ENCODE measurements at regions not wholly inside any gene's neighbourhood (a gene's known extent, or its start where the extent isn't known, plus 50 kb on each side); places are given as distances from the start of the nearest gene placed in this dataset.
"Not testable (repeated sequence)": the region's sequence is repeated elsewhere in the genome, so short reads cannot be mapped to it uniquely, and the experiment has no call there.

DNA sequence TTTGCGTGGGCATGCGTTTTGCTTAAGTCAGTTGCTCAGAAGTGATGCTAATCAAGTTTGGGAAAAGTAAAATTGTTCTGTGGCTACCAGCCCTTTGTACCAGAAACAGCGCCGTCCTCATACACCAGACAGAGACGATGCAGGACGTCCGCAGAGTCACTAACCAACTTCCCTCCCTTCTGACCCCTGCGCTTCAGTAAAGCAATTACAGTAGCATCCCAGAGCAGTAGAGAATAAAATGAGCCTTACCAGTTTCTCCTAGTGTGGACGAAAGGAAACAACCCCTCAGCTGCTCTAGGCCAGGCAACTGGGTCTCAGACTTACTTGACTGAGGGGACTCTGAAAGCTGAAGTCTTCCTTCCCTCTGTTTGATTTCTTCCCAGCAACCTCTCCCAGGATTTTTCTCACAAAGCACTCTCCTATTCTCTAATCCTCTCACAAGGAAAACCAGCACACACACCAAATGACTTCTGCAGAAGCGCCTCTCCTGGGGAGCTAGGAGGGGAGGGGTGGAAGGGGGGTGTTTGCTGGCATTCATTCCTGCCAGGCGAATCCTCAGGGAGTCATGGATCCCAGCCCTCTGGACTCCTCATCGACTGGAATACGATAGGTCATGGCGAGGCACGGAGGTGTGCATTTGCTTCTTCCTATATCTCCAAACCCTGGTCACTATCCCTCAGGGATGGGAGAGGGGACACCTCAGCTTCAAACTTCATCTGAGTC is 56.0 kb upstream of the MID1 start:
- DNase-seq, result no peak

DNA sequence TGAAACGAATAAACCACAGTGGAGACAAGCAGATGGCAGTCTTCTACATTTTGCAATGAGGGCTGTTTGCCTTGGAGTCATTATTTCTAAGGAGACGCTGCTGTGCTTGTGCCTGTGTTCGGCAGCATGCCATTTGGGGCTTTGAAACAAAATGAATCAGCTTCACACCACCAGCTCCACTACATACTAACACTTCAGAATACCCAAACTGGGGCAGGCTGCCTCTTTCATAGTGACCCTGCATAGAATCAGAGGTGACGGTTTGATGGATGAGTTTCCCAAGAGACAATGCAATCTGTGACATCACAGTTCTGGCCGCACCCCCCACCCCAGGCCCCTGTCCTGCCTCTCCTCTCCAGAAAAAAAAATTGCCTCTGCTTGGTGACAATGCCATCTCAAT is 57.1 kb upstream of the MID1 start:
- DNase-seq, result peak; percentile 28

DNA sequence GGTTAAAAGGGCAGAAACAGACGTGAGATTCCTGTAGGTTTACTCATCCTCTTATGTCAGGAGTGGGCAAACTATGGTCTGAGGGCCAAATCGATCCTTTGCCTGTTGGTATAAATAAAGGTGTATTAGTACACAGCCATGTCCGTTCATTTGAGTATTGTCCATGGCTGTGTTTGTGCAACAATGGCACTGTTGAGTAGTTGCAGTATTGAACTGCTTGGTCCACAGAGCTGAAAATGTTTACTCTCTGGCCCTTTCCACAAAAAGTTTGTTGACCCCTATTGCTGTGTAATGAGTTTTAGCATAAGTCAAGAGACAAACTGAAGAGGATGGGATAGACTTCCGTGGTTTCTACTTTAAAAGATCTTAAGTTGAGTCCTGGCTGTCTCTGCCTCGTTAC is 59.0 kb upstream of the MID1 start:
- no peak for DNase-seq

DNA sequence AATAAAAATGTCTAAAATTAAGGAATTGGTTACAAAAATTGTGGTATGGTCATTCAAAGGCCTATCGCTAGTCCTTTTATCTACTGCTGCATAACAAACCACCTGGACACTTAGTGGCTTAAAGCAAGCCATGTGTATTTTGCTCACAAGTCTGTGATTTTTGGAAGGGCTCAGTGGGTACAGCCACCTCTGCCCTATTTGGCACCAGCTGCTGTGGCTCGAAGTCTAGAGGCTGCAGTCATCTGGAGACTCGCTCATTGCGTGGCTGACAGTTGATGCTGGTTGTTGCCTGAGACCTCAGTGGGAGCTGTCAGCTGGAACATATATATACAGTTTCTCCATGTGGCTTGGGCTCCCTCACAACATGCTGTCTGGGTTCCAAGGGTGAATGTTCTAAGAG is 60.8 kb upstream of the MID1 start:
- no peak for DNase-seq

DNA sequence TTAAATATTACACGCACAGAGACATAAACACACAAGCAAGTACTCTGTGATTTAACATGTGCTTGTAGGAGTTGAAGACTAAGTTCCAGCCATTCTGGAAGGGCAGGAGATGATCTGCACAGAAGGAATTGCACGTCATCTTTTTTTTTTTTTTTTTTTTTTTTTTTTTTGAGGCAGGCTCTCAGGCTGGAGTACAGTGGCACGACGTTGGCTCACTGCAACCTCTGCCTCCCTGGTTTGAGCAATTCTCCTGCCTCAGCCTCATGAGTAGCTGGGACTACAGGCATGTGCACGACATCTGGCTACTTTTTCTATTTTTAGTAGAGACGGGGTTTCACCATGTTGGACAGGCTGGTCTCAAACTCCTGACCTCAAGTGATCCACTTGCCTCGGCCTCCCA is 63.2 kb upstream of the MID1 start:
- not testable (repeated sequence) for DNase-seq

DNA sequence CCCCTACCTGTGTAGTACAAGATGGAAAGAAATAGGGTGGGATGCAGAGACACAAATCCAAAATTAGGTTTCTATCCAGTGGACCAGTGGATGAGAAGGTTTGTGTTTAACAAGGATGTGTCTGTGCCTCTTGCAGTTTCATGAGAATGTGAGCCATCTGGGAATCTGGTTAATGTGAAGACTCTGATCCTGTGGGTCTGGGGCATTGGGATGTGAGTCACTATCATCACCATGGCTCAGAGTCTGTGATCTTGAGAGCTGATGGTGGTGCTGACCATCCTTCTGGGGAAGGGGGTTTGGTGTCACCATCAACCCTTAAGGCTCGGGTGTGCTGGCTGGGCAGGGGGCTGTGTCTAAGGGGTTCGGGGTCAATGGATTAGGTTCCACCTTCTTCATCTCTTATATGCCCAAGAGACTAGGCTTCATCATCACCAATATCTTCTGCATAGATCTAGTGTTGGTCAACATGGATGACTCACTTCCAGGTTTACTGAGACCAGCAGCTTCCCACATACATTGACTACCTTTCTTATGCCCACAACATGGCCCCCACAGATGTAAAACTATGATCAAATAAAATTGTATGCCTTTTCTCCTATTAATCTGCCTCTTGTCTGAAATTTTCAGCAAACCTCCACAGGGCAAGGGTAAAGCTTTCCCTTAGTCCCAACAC is 65.7 kb upstream of the MID1 start:
- no peak for DNase-seq

DNA sequence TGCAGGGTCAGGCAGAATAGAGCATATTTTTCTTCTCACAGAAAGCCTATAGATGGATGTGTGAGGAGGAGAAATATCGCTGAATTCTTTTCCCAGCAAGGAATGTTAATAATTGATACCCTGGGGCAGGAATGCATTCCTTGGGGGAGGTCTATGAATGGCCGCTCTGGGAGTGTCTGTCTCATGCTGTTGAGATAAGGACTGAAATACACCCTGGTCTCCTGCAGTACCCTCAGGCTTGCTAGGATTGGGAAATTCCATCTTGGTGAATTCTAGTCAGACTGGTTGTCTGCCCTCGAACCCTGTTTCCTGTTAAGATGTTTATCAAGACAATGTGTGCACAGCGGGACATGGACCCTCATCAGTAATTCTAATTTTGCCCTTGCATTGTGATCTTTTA is 71.4 kb upstream of the MID1 start:
- not testable (repeated sequence) for DNase-seq

DNA sequence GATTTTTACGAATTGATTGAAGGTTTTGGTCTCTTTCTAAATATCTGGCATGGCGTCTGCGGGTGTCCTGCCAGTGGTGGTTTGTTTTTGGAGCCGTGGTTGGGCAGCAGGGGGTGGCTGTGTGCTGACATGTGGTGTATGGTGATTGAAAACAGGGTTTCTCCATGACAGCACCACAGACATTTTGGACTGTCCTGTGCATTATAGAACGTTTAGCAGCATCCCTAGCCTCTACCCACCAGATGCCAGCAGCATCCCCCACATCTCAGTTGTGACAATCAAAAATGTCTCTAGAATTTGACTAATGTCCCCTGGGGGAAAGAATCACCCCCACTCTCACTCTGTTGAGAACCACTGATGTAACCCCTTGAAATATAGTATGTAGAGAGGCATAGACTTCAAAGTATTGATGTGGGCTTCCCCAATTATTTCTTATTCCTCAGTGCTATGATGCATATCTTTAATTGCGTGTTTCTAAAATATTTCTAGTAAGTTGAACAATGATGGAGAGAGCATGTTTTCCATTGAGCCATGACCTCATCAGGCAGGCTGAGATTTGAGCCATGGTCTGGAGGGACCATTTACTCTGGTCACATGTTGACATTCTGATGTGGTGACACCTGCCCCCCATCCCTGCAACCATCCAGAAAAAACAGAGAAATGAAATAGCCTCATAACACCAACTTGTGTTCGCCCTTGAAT is 77.4 kb upstream of the MID1 start:
- no peak for DNase-seq

DNA sequence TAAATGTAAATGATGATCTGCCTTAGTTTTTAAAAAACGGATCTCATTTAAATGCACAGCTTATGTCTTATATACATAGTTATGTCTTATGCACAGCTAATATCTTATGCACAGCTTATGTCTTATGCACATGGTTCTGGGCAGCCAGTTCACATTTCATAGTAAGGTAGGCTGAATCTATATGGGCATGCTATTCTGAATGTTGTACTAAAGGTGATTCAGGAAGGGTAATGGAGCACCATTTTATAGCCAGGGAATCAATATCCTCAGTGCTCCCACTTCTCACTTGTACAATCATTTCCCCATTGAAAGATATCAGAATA is 77.9 kb upstream of the MID1 start:
- no peak for DNase-seq

DNA sequence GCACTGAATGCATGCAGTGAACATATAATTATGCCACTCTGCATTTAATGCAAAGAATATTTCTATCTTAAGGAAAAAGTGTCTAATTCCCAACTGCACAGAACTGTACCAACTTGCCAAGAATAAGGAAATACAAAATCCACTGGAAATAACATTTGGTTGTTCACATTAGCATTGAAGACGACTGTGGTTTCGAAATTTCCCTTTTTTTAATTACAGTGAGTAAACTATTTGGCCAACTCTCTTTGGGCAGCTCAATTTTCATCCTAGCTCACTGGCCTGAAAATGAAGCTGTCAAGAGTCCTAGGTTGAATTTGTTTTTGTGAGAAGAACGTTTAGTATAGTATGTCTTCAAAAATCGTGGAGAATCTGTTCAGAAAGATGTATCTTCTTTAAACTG is 81.6 kb upstream of the MID1 start:
- no peak for DNase-seq

DNA sequence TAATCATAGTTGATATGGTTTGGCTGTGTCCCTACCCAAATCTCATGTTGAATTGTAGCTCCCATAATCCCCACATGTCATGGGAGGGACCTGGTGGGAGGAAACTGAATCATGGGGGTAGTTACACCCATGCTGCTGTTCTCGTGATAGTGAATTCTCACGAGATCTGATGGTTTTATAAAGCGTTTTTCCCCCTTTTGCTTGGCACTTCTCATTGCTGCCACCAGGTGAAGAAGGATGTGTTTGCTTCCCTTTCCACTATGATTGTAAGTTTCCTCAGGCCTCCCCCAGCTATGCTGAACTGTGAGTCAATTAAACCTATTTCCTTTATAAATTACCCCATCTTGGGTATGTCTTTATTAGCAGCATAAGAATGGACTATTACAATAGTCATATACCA is 86.0 kb upstream of the MID1 start:
- DNase-seq, result not testable (repeated sequence)

DNA sequence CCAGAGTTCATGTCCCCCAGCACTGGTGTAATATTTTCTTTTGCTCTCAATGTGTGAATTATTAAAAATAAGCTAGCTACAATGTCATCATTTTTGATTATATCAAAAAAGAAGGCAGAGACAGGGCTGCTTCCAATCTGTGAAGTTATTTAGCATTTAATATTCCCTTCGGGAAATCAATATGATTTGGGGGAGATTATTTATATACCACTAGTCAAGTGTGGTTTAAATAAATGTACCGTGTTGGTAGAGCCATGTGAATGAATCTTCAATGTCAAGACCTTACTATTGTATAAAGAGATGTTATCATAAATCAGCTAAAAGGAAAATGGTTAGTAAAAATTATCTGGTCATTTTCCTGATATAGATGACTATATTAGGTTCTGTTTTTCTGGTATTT is 87.4 kb upstream of the MID1 start:
- DNase-seq, result no peak

DNA sequence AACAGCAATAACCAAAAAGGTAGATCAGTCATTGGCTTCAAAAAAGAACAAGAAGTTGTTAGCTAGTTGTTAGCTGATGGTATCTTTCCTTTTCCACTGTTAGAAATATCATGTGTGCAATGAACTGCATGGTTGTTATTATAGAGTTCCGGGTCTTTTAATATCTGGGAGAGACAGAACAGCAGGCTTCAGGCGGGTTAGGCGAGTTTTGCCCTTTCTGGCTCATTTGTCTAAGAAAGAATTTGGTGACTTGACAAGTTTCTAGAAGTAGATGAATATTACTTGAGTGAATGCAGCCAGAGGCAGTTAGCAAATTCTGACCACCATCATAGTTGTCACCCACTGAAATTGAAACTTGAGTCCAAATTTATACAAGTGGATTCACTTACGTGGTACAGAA is 88.9 kb upstream of the MID1 start:
- DNase-seq, result no peak

DNA sequence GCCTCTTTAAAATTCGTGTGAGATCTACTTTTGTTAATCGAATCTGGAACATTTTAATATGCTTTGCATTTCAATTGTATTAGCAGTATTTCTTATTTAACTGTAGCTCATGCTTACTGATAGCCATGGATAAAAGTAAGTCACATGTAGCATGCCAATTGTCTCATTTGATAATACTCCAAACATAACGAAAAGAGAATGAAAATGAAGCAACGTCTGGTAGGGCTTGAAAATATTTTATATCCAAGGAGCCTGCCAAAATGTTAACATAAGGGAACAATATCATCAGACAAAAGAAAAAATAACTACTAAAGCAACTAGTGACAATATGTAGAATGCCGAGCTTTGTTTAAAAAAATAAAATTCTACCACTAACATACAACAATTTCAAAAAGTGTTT is 94.1 kb upstream of the MID1 start:
- no peak for DNase-seq

DNA sequence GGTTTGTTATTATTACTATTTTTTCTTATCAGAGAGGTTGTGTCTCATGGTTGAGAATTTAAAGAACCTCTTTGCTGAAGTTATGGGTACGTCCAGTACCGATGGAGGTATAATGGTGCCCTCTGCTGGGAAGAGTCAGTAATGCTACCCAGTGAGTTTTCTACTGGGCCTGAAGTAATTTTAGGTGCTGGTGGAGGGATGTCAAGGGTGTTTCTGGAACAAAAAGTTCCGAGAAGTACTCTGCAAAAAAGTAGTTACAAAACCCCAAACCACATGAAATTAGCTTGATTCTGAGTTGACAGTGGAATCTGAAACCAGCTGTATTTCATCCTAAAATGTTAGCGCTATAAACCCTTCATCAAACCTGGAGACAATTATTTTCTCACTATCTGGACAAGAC is 102.5 kb upstream of the MID1 start:
- DNase-seq, result peak; percentile 19

DNA sequence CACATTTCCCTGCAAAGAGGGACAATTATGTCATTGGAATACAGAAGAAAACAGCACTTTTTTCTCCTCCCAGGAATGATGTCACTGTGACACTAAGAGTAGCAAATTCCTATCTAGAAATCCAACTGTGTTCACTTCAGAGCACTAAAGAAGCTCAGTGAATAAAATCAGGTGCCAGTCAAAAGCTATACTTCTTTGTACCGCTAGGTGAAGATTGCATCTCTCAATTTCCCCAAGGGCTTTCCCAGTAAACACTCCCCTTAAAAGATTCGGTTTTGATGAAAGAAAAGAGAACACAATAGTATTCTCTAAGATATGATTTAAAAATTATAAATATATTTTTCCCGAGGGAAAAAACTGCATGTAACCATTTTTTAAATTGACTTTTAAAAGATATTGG is 104.7 kb upstream of the MID1 start:
- no peak for DNase-seq

DNA sequence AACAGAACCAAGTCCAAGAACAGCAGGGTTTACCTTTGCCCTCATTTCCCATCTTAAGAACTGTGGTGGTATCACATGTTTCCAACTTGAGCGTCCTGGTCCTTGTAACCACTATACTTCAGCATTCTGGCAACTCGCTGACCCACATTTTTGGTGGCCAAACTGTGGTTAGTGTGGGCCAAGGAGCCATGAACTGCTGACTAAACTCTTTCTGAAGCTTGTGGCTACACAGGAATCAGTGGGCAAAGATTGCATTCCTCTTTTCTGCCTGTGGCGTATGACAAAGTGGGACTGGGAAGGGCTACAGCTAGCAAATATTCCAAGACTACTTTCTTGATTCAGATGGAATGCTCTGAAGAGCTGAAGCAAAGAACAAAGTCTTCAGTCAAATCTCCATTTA is 106.3 kb upstream of the MID1 start:
- no peak for DNase-seq

DNA sequence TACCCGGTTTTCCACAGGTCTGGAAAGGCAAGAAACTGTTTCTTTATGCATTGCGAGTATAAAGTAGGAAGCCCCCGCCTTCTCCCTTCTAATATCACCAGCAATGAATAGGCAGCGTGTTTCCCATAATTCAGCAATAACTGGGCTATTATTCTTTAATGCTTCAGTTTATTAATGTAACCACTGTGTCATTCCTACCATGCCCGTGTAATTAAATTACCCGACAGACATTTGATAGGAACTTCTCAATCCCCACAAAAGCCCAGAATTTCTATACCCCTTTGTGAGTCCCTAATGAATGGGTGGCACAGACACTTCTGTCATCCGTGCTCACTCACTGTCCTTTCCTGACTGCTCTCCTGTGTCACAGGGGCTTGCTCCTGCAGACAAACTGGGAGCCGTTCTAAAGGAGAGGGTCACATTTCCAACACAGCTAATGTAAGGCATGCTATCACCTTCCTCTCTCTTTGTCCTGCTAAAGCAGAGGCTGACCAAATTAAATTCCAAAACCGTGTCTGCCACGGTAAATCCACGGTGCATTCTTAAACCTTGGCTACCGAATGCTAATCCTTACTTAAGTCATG is 108.5 kb upstream of the MID1 start:
- DNase-seq, result no peak

DNA sequence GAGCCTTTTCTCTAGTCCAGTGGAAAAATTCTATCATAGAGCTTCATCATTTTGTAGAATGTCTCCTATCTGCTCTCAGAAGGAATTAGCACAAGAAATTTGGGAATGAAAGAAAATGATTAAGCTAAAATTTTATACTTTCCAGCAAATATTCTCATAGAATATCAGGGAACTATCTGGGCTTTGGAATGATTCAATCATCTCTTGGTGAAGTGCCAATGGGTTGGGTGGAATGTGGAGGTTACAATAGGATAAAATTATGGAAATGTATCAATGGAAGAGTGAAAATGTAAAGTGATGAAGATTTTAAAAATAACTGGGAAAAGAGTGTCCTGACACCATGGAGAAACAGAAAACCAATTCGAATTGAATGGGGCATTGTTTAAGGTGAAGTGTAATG is 119.0 kb upstream of the MID1 start:
- no peak for DNase-seq

DNA sequence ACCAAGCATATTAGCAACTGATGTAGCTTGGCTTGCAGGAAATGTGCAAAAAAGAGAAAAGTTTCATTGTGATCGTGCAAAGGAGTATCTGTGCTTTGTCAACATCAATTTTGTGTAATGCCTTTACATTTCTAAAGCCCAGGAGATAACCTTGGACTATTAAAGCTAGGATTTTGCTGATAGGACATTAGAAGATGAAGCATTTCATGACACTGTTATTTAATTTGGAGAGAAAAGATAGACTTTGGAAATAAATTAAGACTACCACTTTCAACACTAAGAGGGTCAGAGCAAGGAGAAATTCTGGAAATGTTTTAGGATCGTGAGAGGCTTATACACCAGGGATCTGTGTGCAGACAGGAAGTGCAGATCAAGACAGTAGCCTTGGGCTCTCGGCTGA is 120.6 kb upstream of the MID1 start:
- DNase-seq, result no peak

DNA sequence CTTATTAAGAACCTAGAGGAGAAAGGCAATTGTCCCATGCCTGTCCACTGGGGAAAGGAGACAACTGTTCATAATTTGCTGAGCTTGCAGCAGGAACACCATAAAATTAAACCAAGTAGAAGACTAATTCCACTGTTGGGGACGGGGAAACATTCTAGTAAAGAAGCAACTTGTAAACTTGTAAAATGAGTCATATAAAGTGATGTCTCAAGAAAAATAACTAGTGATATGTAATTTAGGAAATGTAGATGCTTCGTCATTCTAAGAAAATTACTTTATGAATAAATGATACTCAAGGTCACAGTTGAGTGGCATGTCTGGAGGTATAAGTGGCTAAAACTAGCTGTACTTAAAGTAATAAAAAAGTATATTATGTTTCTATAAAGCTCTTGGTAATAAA is 121.2 kb upstream of the MID1 start:
- no peak for DNase-seq

DNA sequence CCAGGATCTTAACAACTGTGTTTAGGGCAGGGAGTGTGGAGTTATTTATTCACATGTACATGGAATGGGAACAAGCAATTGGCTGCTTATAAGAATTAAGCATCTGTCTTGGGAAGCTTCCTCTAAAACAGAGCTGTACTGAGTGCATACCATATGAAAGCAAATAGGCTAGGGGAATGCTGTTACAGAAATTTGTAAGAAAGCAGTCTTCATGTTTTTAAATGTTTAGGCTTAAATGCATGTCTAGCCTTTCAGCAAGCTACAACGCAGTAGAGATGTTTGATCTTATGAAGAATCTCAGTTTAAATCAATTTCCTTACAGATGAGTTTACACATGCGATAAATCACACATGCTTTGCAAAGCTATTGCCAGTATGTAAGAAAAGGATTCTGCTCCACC is 123.1 kb upstream of the MID1 start:
- no peak for DNase-seq

DNA sequence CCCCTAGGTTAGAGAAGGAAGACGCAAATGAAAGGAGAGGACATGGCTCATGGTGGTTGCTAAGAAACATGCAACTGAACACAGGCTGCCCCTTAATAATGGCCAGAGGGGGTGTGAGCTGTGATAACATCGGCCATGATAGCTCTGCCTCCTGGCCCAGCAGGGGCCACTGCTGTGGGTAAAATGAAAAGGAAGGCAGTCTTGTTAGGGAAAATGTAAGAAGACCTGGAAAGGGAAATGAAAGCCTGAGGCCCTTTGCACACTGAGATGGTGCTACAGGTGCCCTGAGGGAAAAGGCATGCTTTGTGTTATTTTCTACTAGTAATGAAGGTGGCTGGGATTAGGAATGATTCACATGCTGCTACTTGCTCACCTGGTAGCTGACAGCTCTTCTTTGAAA is 123.6 kb upstream of the MID1 start:
- DNase-seq, result no peak

DNA sequence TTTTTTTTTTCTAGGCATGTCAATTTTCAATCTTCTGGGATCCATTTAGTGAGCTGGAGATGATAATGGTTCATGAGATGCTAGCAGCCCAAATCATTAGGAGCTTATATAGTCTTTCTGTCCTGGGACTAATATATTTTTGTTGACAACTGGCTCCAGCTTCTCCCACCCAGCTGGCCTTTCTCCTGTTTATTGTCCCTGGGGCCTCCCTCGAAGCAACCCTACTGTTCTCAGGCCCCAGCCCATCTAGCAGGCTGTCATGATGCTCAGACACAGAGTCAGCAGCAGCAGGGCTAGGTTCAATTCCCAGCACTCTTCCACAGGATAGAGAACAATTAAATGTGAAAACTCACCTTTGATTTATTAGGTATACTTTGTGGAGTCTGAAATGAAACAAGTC is 127.6 kb upstream of the MID1 start:
- no peak for DNase-seq

Measured in NCI-H1694 treated with DMSO at 0.1 percent for 48 hours (cell line).